ENCODE measurements at regions not wholly inside any gene's neighbourhood (a gene's known extent, or its start where the extent isn't known, plus 50 kb on each side); places are given as distances from the start of the nearest gene placed in this dataset.

- TF ChIP-seq POLR2AphosphoS5 (IDR thresholded peaks at IDR 0.05), result no peak
- TF ChIP-seq CTCF (IDR thresholded peaks at IDR 0.05), result no peak
Measured at GRCh38 chr19:29323021-29323430, 110.1 kb upstream of the UQCRFS1 start.
